ENCODE measurements at regions not wholly inside any gene's neighbourhood (a gene's known extent, or its start where the extent isn't known, plus 50 kb on each side); places are given as distances from the start of the nearest gene placed in this dataset.

DNA sequence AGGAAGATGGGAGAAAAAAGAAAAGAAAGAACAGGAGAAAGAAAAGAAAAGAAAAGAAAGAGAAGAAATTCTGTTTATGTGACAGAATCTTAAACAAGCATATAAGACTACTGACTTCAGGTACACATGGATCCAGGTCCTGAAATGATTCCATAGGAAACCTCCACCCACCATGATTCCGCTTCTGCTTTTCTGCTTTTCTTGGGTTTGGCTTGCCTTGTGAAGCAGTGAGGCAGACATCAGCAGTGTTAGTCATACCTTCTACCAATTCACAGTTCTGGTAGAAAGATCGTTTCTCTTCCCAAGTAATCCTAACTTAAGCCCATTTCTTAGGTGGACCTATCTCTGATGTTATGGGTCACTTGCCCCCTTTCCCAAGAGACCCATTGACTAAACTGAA is 660.1 kb upstream of the RBFOX1 start:
- no peak for TF ChIP-seq POLR2A (IDR thresholded peaks at IDR 0.05; ENCODE audit: extremely low read depth, insufficient read length)
- TF ChIP-seq, protein P1, sequence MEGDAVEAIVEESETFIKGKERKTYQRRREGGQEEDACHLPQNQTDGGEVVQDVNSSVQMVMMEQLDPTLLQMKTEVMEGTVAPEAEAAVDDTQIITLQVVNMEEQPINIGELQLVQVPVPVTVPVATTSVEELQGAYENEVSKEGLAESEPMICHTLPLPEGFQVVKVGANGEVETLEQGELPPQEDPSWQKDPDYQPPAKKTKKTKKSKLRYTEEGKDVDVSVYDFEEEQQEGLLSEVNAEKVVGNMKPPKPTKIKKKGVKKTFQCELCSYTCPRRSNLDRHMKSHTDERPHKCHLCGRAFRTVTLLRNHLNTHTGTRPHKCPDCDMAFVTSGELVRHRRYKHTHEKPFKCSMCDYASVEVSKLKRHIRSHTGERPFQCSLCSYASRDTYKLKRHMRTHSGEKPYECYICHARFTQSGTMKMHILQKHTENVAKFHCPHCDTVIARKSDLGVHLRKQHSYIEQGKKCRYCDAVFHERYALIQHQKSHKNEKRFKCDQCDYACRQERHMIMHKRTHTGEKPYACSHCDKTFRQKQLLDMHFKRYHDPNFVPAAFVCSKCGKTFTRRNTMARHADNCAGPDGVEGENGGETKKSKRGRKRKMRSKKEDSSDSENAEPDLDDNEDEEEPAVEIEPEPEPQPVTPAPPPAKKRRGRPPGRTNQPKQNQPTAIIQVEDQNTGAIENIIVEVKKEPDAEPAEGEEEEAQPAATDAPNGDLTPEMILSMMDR (IDR thresholded peaks at IDR 0.05; ENCODE audit: low read depth, low read length), result no peak
